PC-3 (cell line): ENCODE measurements at regions not wholly inside any gene's neighbourhood (a gene's known extent, or its start where the extent isn't known, plus 50 kb on each side); places are given as distances from the start of the nearest gene placed in this dataset.

Experiments used
- ATAC-seq: fragments of 200-7000 bp; cut with Tn5 transposase; 2 replicates; pipeline ENCODE4 v1.9.1; 2020; ENCODE audit warnings: mild to moderate bottlenecking, moderate library complexity
- BruUV-seq: library from RNA; stranded (reverse); fragments of 400-500 nt; replicated peaks from 2 replicates; lab custom pipeline; 2021; lab: Mats Ljungman, UMichigan
- CTCF ChIA-PET: fragments of 300-600 bp; sonication (Branson Sonifier 250); formaldehyde crosslinking; loops from one replicate; lab custom pipeline; 2022; ENCODE audit warnings: antibody characterized with exemption; lab: Charles Lee
- POLR2A ChIA-PET: fragments of 300-600 bp; sonication (Branson Sonifier 250); formaldehyde crosslinking; loops from one replicate; lab custom pipeline; 2022; ENCODE audit warnings: antibody characterized with exemption; ENCODE audit not compliant: unreplicated experiment; lab: Charles Lee
- DNase-seq: peaks from one replicate; pipeline ENCODE4 v3.0.0-alpha.2; 2015
- H2AFZ ChIP-seq: fragments of 300-600 bp; sonication (generic); 2 replicates; pipeline ENCODE4 v1.6.0; 2016; ENCODE audit warnings: antibody characterized with exemption, low read length
- H3F3A ChIP-seq: fragments of 300-600 bp; sonication (generic); one replicate; pipeline ENCODE4 v1.6.0; 2017; ENCODE audit warnings: antibody characterized with exemption, low read length, control low read depth, mild to moderate bottlenecking; ENCODE audit not compliant: unreplicated experiment
- H3K27ac ChIP-seq: fragments of 300-600 bp; sonication (generic); 2 replicates; pipeline ENCODE4 v1.5.1; 2016; ENCODE audit warnings: mild to moderate bottlenecking, low read length
- H3K27me3 ChIP-seq: fragments of 300-600 bp; sonication (generic); 2 replicates; pipeline ENCODE4 v1.6.1; 2016; ENCODE audit warnings: low read length, mixed read lengths
- H3K36me3 ChIP-seq: fragments of 300-600 bp; sonication (generic); 2 replicates; pipeline ENCODE4 v1.6.1; 2016; ENCODE audit warnings: low read depth, mixed run types, low read length, mixed read lengths
- H3K4me1 ChIP-seq: fragments of 300-600 bp; sonication (generic); 2 replicates; pipeline ENCODE4 v1.5.1; 2016; ENCODE audit warnings: low read length; ENCODE audit not compliant: insufficient read depth
- H3K4me2 ChIP-seq: fragments of 300-600 bp; sonication (generic); 2 replicates; pipeline ENCODE4 v1.6.0; 2016; ENCODE audit warnings: low read length
- H3K4me3 ChIP-seq: fragments of 300-600 bp; sonication (generic); 2 replicates; pipeline ENCODE4 v1.5.1; 2016; ENCODE audit warnings: mild to moderate bottlenecking, low read length, mixed read lengths
- H3K79me2 ChIP-seq: fragments of 300-600 bp; sonication (generic); 2 replicates; pipeline ENCODE4 v1.6.1; 2017; ENCODE audit warnings: low read length, mixed read lengths
- H3K9ac ChIP-seq: fragments of 300-600 bp; sonication (generic); 2 replicates; pipeline ENCODE4 v1.6.0; 2016; ENCODE audit warnings: mild to moderate bottlenecking, low read length
- H3K9me2 ChIP-seq: fragments of 300-600 bp; sonication (generic); replicated peaks from 2 replicates; pipeline ENCODE4 v1.6.1; 2016; ENCODE audit warnings: mixed run types, low read length, mixed read lengths
- H3K9me3 ChIP-seq: fragments of 300-600 bp; sonication (generic); 2 replicates; pipeline ENCODE4 v1.6.1; 2016; ENCODE audit warnings: low read length, mixed read lengths
- H4K20me1 ChIP-seq: fragments of 300-600 bp; sonication (generic); 2 replicates; pipeline ENCODE4 v1.6.1; 2016; ENCODE audit warnings: low read length, mixed read lengths
- CTCF ChIP-seq: fragments of 300-600 bp; sonication (generic); conservative IDR thresholded peaks from 2 replicates; pipeline ENCODE4 v1.5.1; 2017; ENCODE audit warnings: antibody characterized with exemption, low read depth, mild to moderate bottlenecking, low read length
- EZH2 ChIP-seq: fragments of 300-600 bp; sonication (generic); IDR thresholded peaks from one replicate; pipeline ENCODE4 v1.6.1; 2017; ENCODE audit warnings: antibody characterized with exemption, mild to moderate bottlenecking, low read length; ENCODE audit not compliant: unreplicated experiment
- EZH2phosphoT487 ChIP-seq: fragments of 300-600 bp; sonication (generic); IDR thresholded peaks from 2 replicates; pipeline ENCODE4 v1.6.1; 2018; ENCODE audit warnings: mild to moderate bottlenecking, antibody characterized with exemption, low read length, borderline replicate concordance
- intact Hi-C: fragments of 100-400 bp; cut with micrococcal nuclease; formaldehyde crosslinking; loops from 2 replicates; pipeline ENCODE4 v1.9.0; 2023

- Histone ChIP-seq H3K4me2 (no peak overlapping the region), H4K20me1 (no peaks in the 10 kb centered on the region), H3K79me2 (no peaks in the 10 kb centered on the region), H3K9me2 (no peaks in the 10 kb centered on the region), H3K4me1 (no peaks in the 10 kb centered on the region), H3K27ac (no peak overlapping the region), H3K9me3 (no peaks in the 10 kb centered on the region), H3K27me3 (no peaks in the 10 kb centered on the region), H3K36me3 (no peaks in the 10 kb centered on the region), H3K4me3 (no peak overlapping the region), H3K9ac (no peak overlapping the region), H2AFZ (no peak overlapping the region), H3F3A (no peaks in the 10 kb centered on the region)
- TF ChIP-seq EZH2 (no peak), EZH2phosphoT487 (no peak), CTCF (no peak)
- CTCF ChIA-PET, result no interaction called here
- intact Hi-C loops, result no loop called here
- POLR2A ChIA-PET, result no interaction called here
- no TSS peak for BruUV-seq
- ATAC-seq (no peak), DNase-seq (no peak)
These were observed 1717.7 kb upstream of the SEL1L start for GRCh38 chr14:83251402-83251801.

GRCh38 chr14:83253870-83254269 lies 1720.2 kb upstream of the SEL1L start:
- H3K9ac ChIP-seq, result no peak overlapping the region
- H2AFZ ChIP-seq, result no peak overlapping the region
- no peaks in the 10 kb centered on the region for H3K79me2 ChIP-seq
- intact Hi-C loops, result no loop called here
- TF ChIP-seq CTCF, result no peak
- no peak for TF ChIP-seq EZH2phosphoT487
- TF ChIP-seq EZH2, result no peak
- H3K4me1 ChIP-seq, result no peaks in the 10 kb centered on the region
- no peak overlapping the region for H3K4me2 ChIP-seq
- DNase-seq, result no peak
- no TSS peak for BruUV-seq
- no peak overlapping the region for H3K4me3 ChIP-seq
- ChIA-PET CTCF (no interaction called here), POLR2A (no interaction called here)
- no peaks in the 10 kb centered on the region for H3K36me3 ChIP-seq
- no peak overlapping the region for H3K27ac ChIP-seq
- H3F3A ChIP-seq, result no peaks in the 10 kb centered on the region
- no peaks in the 10 kb centered on the region for H3K9me3 ChIP-seq
- H4K20me1 ChIP-seq, result no peaks in the 10 kb centered on the region
- no peaks in the 10 kb centered on the region for H3K27me3 ChIP-seq
- H3K9me2 ChIP-seq, result no peaks in the 10 kb centered on the region
- no peak for ATAC-seq

GRCh38 chr14:83255015-83255726 lies 1721.5 kb upstream of the SEL1L start:
- Histone ChIP-seq H4K20me1 (no peaks in the 10 kb centered on the region), H3K9me2 (no peaks in the 10 kb centered on the region), H3K4me3 (no peak overlapping the region), H3K27me3 (no peaks in the 10 kb centered on the region), H3K36me3 (no peaks in the 10 kb centered on the region), H3K9ac (no peak overlapping the region), H3K9me3 (no peaks in the 10 kb centered on the region), H3K4me1 (no peaks in the 10 kb centered on the region), H2AFZ (no peak overlapping the region), H3K79me2 (no peaks in the 10 kb centered on the region), H3F3A (no peaks in the 10 kb centered on the region), H3K27ac (no peak overlapping the region), H3K4me2 (no peak overlapping the region)
- POLR2A ChIA-PET, result no interaction called here
- no TSS peak for BruUV-seq
- CTCF ChIA-PET, result no interaction called here
- no peak for TF ChIP-seq EZH2
- TF ChIP-seq CTCF, result no peak
- no peak for TF ChIP-seq EZH2phosphoT487
- no peak for ATAC-seq
- intact Hi-C loops, result no loop called here
- DNase-seq, result no peak
